Ishikawa (cell line): ENCODE measurements at regions not wholly inside any gene's neighbourhood (a gene's known extent, or its start where the extent isn't known, plus 50 kb on each side); places are given as distances from the start of the nearest gene placed in this dataset.

Source experiments
- EGR1 ChIP-seq: IDR thresholded peaks from 2 replicates; pipeline ENCODE4 v1.6.1; 2012
- EP300 ChIP-seq: IDR thresholded peaks from 2 replicates; pipeline ENCODE4 v1.6.1; 2012; ENCODE audit warnings: borderline replicate concordance
- RAD21 ChIP-seq: IDR thresholded peaks from 2 replicates; pipeline ENCODE4 v1.6.1; 2012; ENCODE audit warnings: low read depth
- TF ChIP-seq, protein P1 (sequence below): IDR thresholded peaks from 2 replicates; pipeline ENCODE4 v1.6.1; 2012

DNA sequence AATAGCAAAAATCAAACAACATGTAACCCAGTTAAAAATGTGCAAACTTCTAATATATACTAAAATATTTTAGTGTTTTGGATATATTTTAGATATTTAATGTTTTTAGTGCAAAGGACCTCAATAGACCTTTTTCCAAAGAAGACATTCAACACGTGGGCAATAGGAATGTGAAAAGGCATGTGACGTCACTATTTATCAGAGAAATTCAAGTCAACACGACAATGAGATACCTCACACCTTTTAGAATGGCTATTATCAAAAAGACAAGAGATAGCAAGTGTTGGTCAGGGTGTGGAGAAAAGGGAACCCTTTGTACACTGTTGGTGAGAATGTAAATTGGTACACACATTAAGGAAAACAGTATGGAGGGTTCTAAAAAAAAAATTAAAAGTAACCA lies 115.6 kb upstream of the FAM47B start:
- no peak for TF ChIP-seq RAD21
- TF ChIP-seq, protein P1, sequence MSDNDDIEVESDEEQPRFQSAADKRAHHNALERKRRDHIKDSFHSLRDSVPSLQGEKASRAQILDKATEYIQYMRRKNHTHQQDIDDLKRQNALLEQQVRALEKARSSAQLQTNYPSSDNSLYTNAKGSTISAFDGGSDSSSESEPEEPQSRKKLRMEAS = no peak
- no peak for TF ChIP-seq EGR1
- no peak for TF ChIP-seq EP300
